Esophagus squamous epithelium (tissue), 5 donors: ENCODE measurements at regions not wholly inside any gene's neighbourhood (a gene's known extent, or its start where the extent isn't known, plus 50 kb on each side); places are given as distances from the start of the nearest gene placed in this dataset.

Experiments
- DNase-seq: peaks from one replicate; lab custom pipeline; 2025; lab: John Stamatoyannopoulos, UW
- H3K27ac ChIP-seq, 4 donors: fragments of 200-600 bp; sonication (generic); one replicate each; pipeline ENCODE4 v1.5.1; 2016 to 2019; ENCODE audit warnings: mild to moderate bottlenecking in 1 of 4
- H3K27me3 ChIP-seq, 4 donors: fragments of 200-600 bp; sonication (generic); 1 replicate in 3 of 4; 2 replicates in 1 of 4; pipeline versions ENCODE4 v1.5.1 to v1.6.0; 2017 to 2021; ENCODE audit warnings: antibody characterized with exemption in 1 of 4
- H3K36me3 ChIP-seq, 3 donors: fragments of 200-600 bp; sonication (generic); one replicate each; pipeline ENCODE4 v1.5.1; 2016 to 2019
- H3K4me1 ChIP-seq, 3 donors: fragments of 200-600 bp; sonication (generic); one replicate each; pipeline ENCODE4 v1.5.1; 2017 to 2019
- H3K4me3 ChIP-seq, 4 donors: fragments of 200-600 bp; sonication (generic); 1 replicate in 3 of 4; 2 replicates in 1 of 4; pipeline ENCODE4 v1.5.1; 2016 to 2019; ENCODE audit warnings: mild to moderate bottlenecking in 2 of 4, moderate library complexity in 1 of 4
- H3K9me3 ChIP-seq, 3 donors: fragments of 200-600 bp; sonication (generic); one replicate each; pipeline ENCODE4 v1.5.1; 2016 to 2019
- POLR2A ChIP-seq, 4 donors: fragments of 450-650 bp; IDR thresholded peaks; one replicate each; pipeline ENCODE4 v1.6.1; 2017; ENCODE audit warnings: antibody characterized with exemption in 4 of 4, mild to moderate bottlenecking in 4 of 4, moderate library complexity in 3 of 4
- WGBS, 2 donors: methylation state at CpG; one replicate each; pipeline ENCODE4 v1.1.5; 2018; 5-methylcytosine and 5-hydroxymethylcytosine counted together
- intact Hi-C: fragments of 100-400 bp; cut with DNase I; formaldehyde crosslinking; loops from one replicate; pipeline ENCODE4 v1.15.0; 2022
- TF ChIP-seq, protein P1 (sequence below), 6 experiments: fragments of 450-650 bp in 4 of 6; fragments of 200-600 bp in 2 of 6; sonication (generic) in 2 of 6; IDR thresholded peaks; one replicate each; pipeline ENCODE4 v1.5.1; 2016 to 2019; ENCODE audit warnings: antibody characterized with exemption in 6 of 6, mild to moderate bottlenecking in 4 of 6, moderate library complexity in 4 of 6
- donor health status: DM: yes; HTN: yes; CAD: no.

DNA sequence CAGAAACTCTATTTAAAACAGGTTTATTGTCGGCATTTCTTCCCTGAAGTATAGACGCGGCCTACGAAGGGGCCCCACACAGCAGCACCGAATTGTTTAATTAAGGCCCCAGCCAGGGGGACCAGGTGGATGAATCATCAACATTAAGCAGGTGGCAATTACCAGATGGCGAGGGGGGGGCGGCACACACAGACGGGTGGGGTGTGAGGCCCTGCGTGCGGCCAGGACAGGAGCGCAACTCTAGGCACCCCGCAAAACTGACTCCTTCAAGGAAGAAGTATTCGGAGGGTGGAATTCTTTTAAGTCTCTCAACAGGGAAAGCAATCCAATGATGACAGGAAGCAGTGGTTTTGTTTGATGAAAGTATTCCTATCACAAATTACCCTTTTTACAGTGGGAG is 830.4 kb downstream of the GALR1 start:
- intact Hi-C loops: no loop called here
- Histone ChIP-seq H3K4me3 (no peak overlapping the region), H3K27ac (no peak overlapping the region), H3K27me3 (peaks cover 0 to 15% (median 0%) of the 10 kb centered on the region in 4 donors), H3K4me1 (peaks cover 0 to 8% (median 0%) of the 10 kb centered on the region in 3 donors), H3K9me3 (no peaks in the 10 kb centered on the region), H3K36me3 (no peaks in the 10 kb centered on the region)
- no peak for DNase-seq
- TF ChIP-seq POLR2A (IDR thresholded peaks at IDR 0.05): no peak
- TF ChIP-seq, protein P1, sequence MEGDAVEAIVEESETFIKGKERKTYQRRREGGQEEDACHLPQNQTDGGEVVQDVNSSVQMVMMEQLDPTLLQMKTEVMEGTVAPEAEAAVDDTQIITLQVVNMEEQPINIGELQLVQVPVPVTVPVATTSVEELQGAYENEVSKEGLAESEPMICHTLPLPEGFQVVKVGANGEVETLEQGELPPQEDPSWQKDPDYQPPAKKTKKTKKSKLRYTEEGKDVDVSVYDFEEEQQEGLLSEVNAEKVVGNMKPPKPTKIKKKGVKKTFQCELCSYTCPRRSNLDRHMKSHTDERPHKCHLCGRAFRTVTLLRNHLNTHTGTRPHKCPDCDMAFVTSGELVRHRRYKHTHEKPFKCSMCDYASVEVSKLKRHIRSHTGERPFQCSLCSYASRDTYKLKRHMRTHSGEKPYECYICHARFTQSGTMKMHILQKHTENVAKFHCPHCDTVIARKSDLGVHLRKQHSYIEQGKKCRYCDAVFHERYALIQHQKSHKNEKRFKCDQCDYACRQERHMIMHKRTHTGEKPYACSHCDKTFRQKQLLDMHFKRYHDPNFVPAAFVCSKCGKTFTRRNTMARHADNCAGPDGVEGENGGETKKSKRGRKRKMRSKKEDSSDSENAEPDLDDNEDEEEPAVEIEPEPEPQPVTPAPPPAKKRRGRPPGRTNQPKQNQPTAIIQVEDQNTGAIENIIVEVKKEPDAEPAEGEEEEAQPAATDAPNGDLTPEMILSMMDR (IDR thresholded peaks at IDR 0.05): no peak
- 87 to 88% methylated on average over 13 of the region's 13 CpGs for WGBS, 2 donors

DNA sequence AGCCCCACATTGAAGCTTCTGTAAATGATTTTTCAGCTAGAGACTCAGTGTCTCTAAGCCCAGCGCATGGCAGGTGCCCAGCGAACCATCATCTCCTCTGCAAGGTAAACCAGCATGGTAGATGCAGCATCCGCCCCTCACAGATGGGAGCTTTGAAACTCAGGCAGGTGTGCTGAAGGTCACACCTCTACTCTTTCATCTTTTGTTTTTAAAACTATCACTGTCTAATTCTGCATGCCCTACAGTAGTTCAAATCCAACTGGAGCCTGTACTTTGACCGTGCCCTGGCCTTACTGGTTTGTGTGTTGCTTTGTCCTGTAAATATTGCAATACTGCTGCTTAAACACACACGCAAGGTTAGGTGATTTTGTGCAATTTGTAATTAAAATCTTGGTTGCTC is 831.1 kb downstream of the GALR1 start:
- TF ChIP-seq, protein P1 (IDR thresholded peaks at IDR 0.05): no peak
- no peak for TF ChIP-seq POLR2A (IDR thresholded peaks at IDR 0.05)
- Histone ChIP-seq H3K4me1 (peaks cover 0 to 8% (median 0%) of the 10 kb centered on the region in 3 donors), H3K4me3 (no peak overlapping the region), H3K27me3 (peaks cover 0 to 18% (median 0%) of the 10 kb centered on the region in 4 donors), H3K36me3 (no peaks in the 10 kb centered on the region), H3K27ac (no peak overlapping the region), H3K9me3 (no peaks in the 10 kb centered on the region)
- intact Hi-C loops: no loop called here
- WGBS, 2 donors: 94 to 98% methylated on average over 5 of the region's 5 CpGs
- DNase-seq: no peak

- Histone ChIP-seq H3K27me3 (peaks cover 0 to 27% (median 0%) of the 10 kb centered on the region in 4 donors), H3K9me3 (no peaks in the 10 kb centered on the region), H3K36me3 (no peaks in the 10 kb centered on the region), H3K27ac (no peak overlapping the region), H3K4me3 (no peak overlapping the region), H3K4me1 (peaks cover 0 to 8% (median 0%) of the 10 kb centered on the region in 3 donors)
- TF ChIP-seq, protein P1 (IDR thresholded peaks at IDR 0.05): no peak
- TF ChIP-seq POLR2A (IDR thresholded peaks at IDR 0.05): no peak
- no peak for DNase-seq
- intact Hi-C loops: no loop called here
- 75 to 77% methylated on average over 5 to 7 of the region's 7 CpGs for WGBS, 2 donors
Measured at GRCh38 chr18:78082816-78083215, 833.2 kb downstream of the GALR1 start.

- H3K27ac ChIP-seq: no peak overlapping the region
- WGBS, 2 donors: 90 to 91% methylated on average over 29 to 30 of the region's 43 CpGs
- H3K27me3 ChIP-seq: peaks cover 0 to 28% (median 0%) of the 10 kb centered on the region in 4 donors
- H3K4me3 ChIP-seq: no peak overlapping the region
- TF ChIP-seq, protein P1 (IDR thresholded peaks at IDR 0.05): no peak
- TF ChIP-seq POLR2A (IDR thresholded peaks at IDR 0.05): no peak
- H3K36me3 ChIP-seq: no peaks in the 10 kb centered on the region
- H3K9me3 ChIP-seq: no peaks in the 10 kb centered on the region
- peaks cover 0 to 9% (median 0%) of the 10 kb centered on the region in 3 donors for H3K4me1 ChIP-seq
- intact Hi-C loops: no loop called here
- no peak for DNase-seq
Measured at GRCh38 chr18:78085241-78086185, 835.9 kb downstream of the GALR1 start.

- peaks cover 0 to 26% (median 0%) of the 10 kb centered on the region in 4 donors for H3K27me3 ChIP-seq
- intact Hi-C loops: no loop called here
- no peak for DNase-seq
- peaks cover 0 to 24% (median 0%) of the 10 kb centered on the region in 3 donors for H3K4me1 ChIP-seq
- TF ChIP-seq, protein P1 (IDR thresholded peaks at IDR 0.05): no peak
- no peak for TF ChIP-seq POLR2A (IDR thresholded peaks at IDR 0.05)
- no peaks in the 10 kb centered on the region for H3K36me3 ChIP-seq
- WGBS, 2 donors: 97 to 100% methylated on average over 5 of the region's 10 CpGs
- H3K4me3 ChIP-seq: no peak overlapping the region
- no peak overlapping the region for H3K27ac ChIP-seq
- H3K9me3 ChIP-seq: no peaks in the 10 kb centered on the region
Measured at GRCh38 chr18:78086931-78087330, 837.3 kb downstream of the GALR1 start.
